Activated CD4-positive, alpha-beta T cell treated with anti-CD3 and anti-CD28 coated beads, Interleukin-2, Interleukin-6, amounts not matched to agents 100 ng/mL and 50 ng/mL, durations not matched to agents 16 hours and 8 hours (primary cell): ENCODE measurements at regions not wholly inside any gene's neighbourhood (a gene's known extent, or its start where the extent isn't known, plus 50 kb on each side); places are given as distances from the start of the nearest gene placed in this dataset.
"Not testable (repeated sequence)": the region's sequence is repeated elsewhere in the genome, so short reads cannot be mapped to it uniquely, and the experiment has no call there.

ENCODE experiments used
- DNase-seq: peaks from one replicate; pipeline ENCODE4 v3.0.0-alpha.2; 2020

GRCh38 chr15:88965097-88965496 is 51.9 kb upstream of the MFGE8 start:
- not testable (repeated sequence) for DNase-seq

GRCh38 chr15:88970232-88970631 is 57.1 kb upstream of the MFGE8 start:
- DNase-seq: no peak

- DNase-seq: no peak
Observed at GRCh38 chr15:88974392-88974791, 61.2 kb upstream of the MFGE8 start.

GRCh38 chr15:88975891-88976290 is 62.7 kb upstream of the MFGE8 start:
- no peak for DNase-seq

- DNase-seq: no peak
Observed at GRCh38 chr15:88976656-88977055, 63.5 kb upstream of the MFGE8 start.

- DNase-seq: no peak
Observed at GRCh38 chr15:88979674-88980073, 66.5 kb upstream of the MFGE8 start.

GRCh38 chr15:88980498-88980897 is 67.3 kb upstream of the MFGE8 start:
- DNase-seq: no peak

GRCh38 chr15:88981244-88982215 is 68.4 kb upstream of the MFGE8 start:
- DNase-seq: no peak

GRCh38 chr15:88982304-88982945 is 69.2 kb upstream of the MFGE8 start:
- DNase-seq: no peak

GRCh38 chr15:88982946-88983342 is 69.8 kb upstream of the MFGE8 start:
- DNase-seq: no peak

- DNase-seq: no peak
Observed at GRCh38 chr15:88983861-88984429, 70.8 kb upstream of the MFGE8 start.

GRCh38 chr15:88985547-88986393 is 72.6 kb upstream of the MFGE8 start:
- DNase-seq: no peak

- no peak for DNase-seq
Observed at GRCh38 chr15:88986949-88987590, 73.9 kb upstream of the MFGE8 start.

- DNase-seq: no peak
Observed at GRCh38 chr15:88987591-88987933, 74.4 kb upstream of the MFGE8 start.

- DNase-seq: no peak
Observed at GRCh38 chr15:88987934-88988671, 74.9 kb upstream of the MFGE8 start.

- DNase-seq: no peak
Observed at GRCh38 chr15:88989578-88989977, 76.4 kb upstream of the MFGE8 start.

- DNase-seq: no peak
Observed at GRCh38 chr15:88990185-88990679, 77.1 kb upstream of the MFGE8 start.

GRCh38 chr15:88992216-88992615 is 79.0 kb upstream of the MFGE8 start:
- DNase-seq: no peak

GRCh38 chr15:88992912-88993376 is 79.8 kb upstream of the MFGE8 start:
- no peak for DNase-seq

- no peak for DNase-seq
Observed at GRCh38 chr15:88993662-88994061, 80.5 kb upstream of the MFGE8 start.

GRCh38 chr15:88994286-88994685 is 81.1 kb upstream of the MFGE8 start:
- no peak for DNase-seq
